ENCODE measurements at regions not wholly inside any gene's neighbourhood (a gene's known extent, or its start where the extent isn't known, plus 50 kb on each side); places are given as distances from the start of the nearest gene placed in this dataset.

- Histone ChIP-seq H3K4me1 (ENCODE audit: control insufficient read depth, insufficient read depth, low read length) (no peaks in the 10 kb centered on the region), H3K27me3 (ENCODE audit: control insufficient read depth in 1 of 2, insufficient read depth in 2 of 2, low read length in 2 of 2) (peaks cover 0 to 8% of the 10 kb centered on the region in 2 donors), H3K9me3 (ENCODE audit: control insufficient read depth in 2 of 2, low read length in 2 of 2) (no peaks in the 10 kb centered on the region), H3K36me3 (ENCODE audit: control insufficient read depth in 2 of 2, insufficient read depth in 2 of 2, low read length in 2 of 2) (no peaks in the 10 kb centered on the region), H3K27ac (ENCODE audit: low read length) (no peak overlapping the region), H3K9ac (ENCODE audit: low read length in 2 of 2) (no peak overlapping the region), H3K4me3 (ENCODE audit: low read length in 2 of 2) (no peak overlapping the region)
Measured at GRCh38 chr19:31104451-31104850, 244.8 kb downstream of the TSHZ3 start.

GRCh38 chr19:31103228-31103627 is 246.0 kb downstream of the TSHZ3 start:
- no peak overlapping the region for H3K27ac ChIP-seq (ENCODE audit: low read length)
- no peaks in the 10 kb centered on the region for H3K9me3 ChIP-seq (ENCODE audit: control insufficient read depth in 2 of 2, low read length in 2 of 2)
- H3K36me3 ChIP-seq (ENCODE audit: control insufficient read depth in 2 of 2, insufficient read depth in 2 of 2, low read length in 2 of 2): no peaks in the 10 kb centered on the region
- no peak overlapping the region for H3K9ac ChIP-seq (ENCODE audit: low read length in 2 of 2)
- H3K4me3 ChIP-seq (ENCODE audit: low read length in 2 of 2): no peak overlapping the region
- H3K4me1 ChIP-seq (ENCODE audit: control insufficient read depth, insufficient read depth, low read length): no peaks in the 10 kb centered on the region
- H3K27me3 ChIP-seq (ENCODE audit: control insufficient read depth in 1 of 2, insufficient read depth in 2 of 2, low read length in 2 of 2): peaks cover 0 to 5% of the 10 kb centered on the region in 2 donors

GRCh38 chr19:31102674-31103073 is 246.6 kb downstream of the TSHZ3 start:
- H3K27ac ChIP-seq (ENCODE audit: low read length): no peak overlapping the region
- no peak overlapping the region for H3K4me3 ChIP-seq (ENCODE audit: low read length in 2 of 2)
- no peaks in the 10 kb centered on the region for H3K4me1 ChIP-seq (ENCODE audit: control insufficient read depth, insufficient read depth, low read length)
- H3K9me3 ChIP-seq (ENCODE audit: control insufficient read depth in 2 of 2, low read length in 2 of 2): no peaks in the 10 kb centered on the region
- peaks cover 0 to 2% of the 10 kb centered on the region in 2 donors for H3K27me3 ChIP-seq (ENCODE audit: control insufficient read depth in 1 of 2, insufficient read depth in 2 of 2, low read length in 2 of 2)
- H3K9ac ChIP-seq (ENCODE audit: low read length in 2 of 2): no peak overlapping the region
- H3K36me3 ChIP-seq (ENCODE audit: control insufficient read depth in 2 of 2, insufficient read depth in 2 of 2, low read length in 2 of 2): no peaks in the 10 kb centered on the region

GRCh38 chr19:31100981-31101380 is 248.3 kb downstream of the TSHZ3 start:
- Histone ChIP-seq H3K4me3 (ENCODE audit: low read length in 2 of 2) (no peak overlapping the region), H3K4me1 (ENCODE audit: control insufficient read depth, insufficient read depth, low read length) (no peaks in the 10 kb centered on the region), H3K36me3 (ENCODE audit: control insufficient read depth in 2 of 2, insufficient read depth in 2 of 2, low read length in 2 of 2) (no peaks in the 10 kb centered on the region), H3K9me3 (ENCODE audit: control insufficient read depth in 2 of 2, low read length in 2 of 2) (no peaks in the 10 kb centered on the region), H3K9ac (ENCODE audit: low read length in 2 of 2) (no peak overlapping the region), H3K27me3 (ENCODE audit: control insufficient read depth in 1 of 2, insufficient read depth in 2 of 2, low read length in 2 of 2) (peaks cover 0 to 2% of the 10 kb centered on the region in 2 donors), H3K27ac (ENCODE audit: low read length) (no peak overlapping the region)

GRCh38 chr19:31100206-31100590 is 249.0 kb downstream of the TSHZ3 start:
- Histone ChIP-seq H3K27me3 (ENCODE audit: control insufficient read depth in 1 of 2, insufficient read depth in 2 of 2, low read length in 2 of 2) (peaks cover 0 to 2% of the 10 kb centered on the region in 2 donors), H3K9ac (ENCODE audit: low read length in 2 of 2) (no peak overlapping the region), H3K4me3 (ENCODE audit: low read length in 2 of 2) (no peak overlapping the region), H3K36me3 (ENCODE audit: control insufficient read depth in 2 of 2, insufficient read depth in 2 of 2, low read length in 2 of 2) (no peaks in the 10 kb centered on the region), H3K9me3 (ENCODE audit: control insufficient read depth in 2 of 2, low read length in 2 of 2) (no peaks in the 10 kb centered on the region), H3K4me1 (ENCODE audit: control insufficient read depth, insufficient read depth, low read length) (no peaks in the 10 kb centered on the region), H3K27ac (ENCODE audit: low read length) (no peak overlapping the region)

- Histone ChIP-seq H3K9ac (ENCODE audit: low read length in 2 of 2) (no peak overlapping the region), H3K27me3 (ENCODE audit: control insufficient read depth in 1 of 2, insufficient read depth in 2 of 2, low read length in 2 of 2) (peaks cover 0 to 2% of the 10 kb centered on the region in 2 donors), H3K36me3 (ENCODE audit: control insufficient read depth in 2 of 2, insufficient read depth in 2 of 2, low read length in 2 of 2) (no peaks in the 10 kb centered on the region), H3K27ac (ENCODE audit: low read length) (no peak overlapping the region), H3K4me3 (ENCODE audit: low read length in 2 of 2) (no peak overlapping the region), H3K9me3 (ENCODE audit: control insufficient read depth in 2 of 2, low read length in 2 of 2) (no peaks in the 10 kb centered on the region), H3K4me1 (ENCODE audit: control insufficient read depth, insufficient read depth, low read length) (no peaks in the 10 kb centered on the region)
Measured at GRCh38 chr19:31099515-31100205, 249.6 kb downstream of the TSHZ3 start.

GRCh38 chr19:31098836-31099235 is 250.4 kb downstream of the TSHZ3 start:
- Histone ChIP-seq H3K9me3 (ENCODE audit: control insufficient read depth in 2 of 2, low read length in 2 of 2) (no peaks in the 10 kb centered on the region), H3K4me3 (ENCODE audit: low read length in 2 of 2) (no peak overlapping the region), H3K27ac (ENCODE audit: low read length) (no peak overlapping the region), H3K36me3 (ENCODE audit: control insufficient read depth in 2 of 2, insufficient read depth in 2 of 2, low read length in 2 of 2) (no peaks in the 10 kb centered on the region), H3K9ac (ENCODE audit: low read length in 2 of 2) (no peak overlapping the region), H3K27me3 (ENCODE audit: control insufficient read depth in 1 of 2, insufficient read depth in 2 of 2, low read length in 2 of 2) (no peaks in the 10 kb centered on the region), H3K4me1 (ENCODE audit: control insufficient read depth, insufficient read depth, low read length) (no peaks in the 10 kb centered on the region)

GRCh38 chr19:31096935-31097545 is 252.2 kb downstream of the TSHZ3 start:
- H3K36me3 ChIP-seq (ENCODE audit: control insufficient read depth in 2 of 2, insufficient read depth in 2 of 2, low read length in 2 of 2): no peaks in the 10 kb centered on the region
- H3K4me3 ChIP-seq (ENCODE audit: low read length in 2 of 2): no peak overlapping the region
- no peaks in the 10 kb centered on the region for H3K9me3 ChIP-seq (ENCODE audit: control insufficient read depth in 2 of 2, low read length in 2 of 2)
- no peak overlapping the region for H3K27ac ChIP-seq (ENCODE audit: low read length)
- H3K27me3 ChIP-seq (ENCODE audit: control insufficient read depth in 1 of 2, insufficient read depth in 2 of 2, low read length in 2 of 2): no peaks in the 10 kb centered on the region
- H3K4me1 ChIP-seq (ENCODE audit: control insufficient read depth, insufficient read depth, low read length): no peaks in the 10 kb centered on the region
- H3K9ac ChIP-seq (ENCODE audit: low read length in 2 of 2): no peak overlapping the region

DNA sequence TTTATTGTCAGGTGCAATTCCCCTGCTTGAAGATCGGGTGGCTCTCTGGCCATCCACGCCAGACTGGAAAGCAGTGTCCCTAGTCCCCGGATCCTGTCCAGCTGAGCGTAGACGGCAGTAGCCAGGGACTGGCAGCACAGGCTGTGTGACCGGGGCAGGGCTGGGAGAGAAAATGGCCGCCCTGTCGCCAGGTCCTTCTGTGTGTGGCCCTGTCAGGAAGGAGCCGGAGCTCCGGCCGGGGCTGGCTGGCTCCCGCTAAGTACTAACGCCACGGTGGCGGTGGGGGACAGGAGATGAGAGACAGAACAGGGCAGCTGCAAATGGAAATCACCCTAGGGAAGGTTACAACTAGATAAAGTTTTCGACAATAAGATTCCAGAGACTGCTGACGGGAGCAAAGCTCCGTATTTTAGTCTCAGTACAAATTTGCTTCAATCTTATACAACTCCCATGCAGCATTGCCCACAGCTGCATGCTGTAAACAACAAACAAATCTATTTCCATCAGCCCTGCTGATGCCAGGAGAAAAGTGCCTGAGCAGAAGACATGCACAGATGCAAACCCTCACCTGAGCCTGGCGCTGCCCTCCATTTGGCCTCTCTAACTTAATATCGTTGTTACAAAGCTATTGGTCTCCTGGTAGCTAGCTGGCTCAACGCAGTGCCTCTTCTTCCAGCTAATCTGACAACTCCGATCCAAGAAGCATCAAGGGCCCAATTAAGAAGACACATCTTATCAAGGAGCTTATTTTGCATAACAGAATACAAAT is 253.0 kb downstream of the TSHZ3 start:
- H3K27ac ChIP-seq (ENCODE audit: low read length): no peak overlapping the region
- H3K4me1 ChIP-seq (ENCODE audit: control insufficient read depth, insufficient read depth, low read length): no peaks in the 10 kb centered on the region
- no peak overlapping the region for H3K9ac ChIP-seq (ENCODE audit: low read length in 2 of 2)
- no peak overlapping the region for H3K4me3 ChIP-seq (ENCODE audit: low read length in 2 of 2)
- H3K27me3 ChIP-seq (ENCODE audit: control insufficient read depth in 1 of 2, insufficient read depth in 2 of 2, low read length in 2 of 2): no peaks in the 10 kb centered on the region
- no peaks in the 10 kb centered on the region for H3K9me3 ChIP-seq (ENCODE audit: control insufficient read depth in 2 of 2, low read length in 2 of 2)
- no peaks in the 10 kb centered on the region for H3K36me3 ChIP-seq (ENCODE audit: control insufficient read depth in 2 of 2, insufficient read depth in 2 of 2, low read length in 2 of 2)

- Histone ChIP-seq H3K4me1 (ENCODE audit: control insufficient read depth, insufficient read depth, low read length) (no peaks in the 10 kb centered on the region), H3K9me3 (ENCODE audit: control insufficient read depth in 2 of 2, low read length in 2 of 2) (no peaks in the 10 kb centered on the region), H3K27me3 (ENCODE audit: control insufficient read depth in 1 of 2, insufficient read depth in 2 of 2, low read length in 2 of 2) (no peaks in the 10 kb centered on the region), H3K36me3 (ENCODE audit: control insufficient read depth in 2 of 2, insufficient read depth in 2 of 2, low read length in 2 of 2) (no peaks in the 10 kb centered on the region), H3K4me3 (ENCODE audit: low read length in 2 of 2) (no peak overlapping the region), H3K9ac (ENCODE audit: low read length in 2 of 2) (no peak overlapping the region), H3K27ac (ENCODE audit: low read length) (no peak overlapping the region)
Measured at GRCh38 chr19:31095100-31095804, 254.0 kb downstream of the TSHZ3 start.

All from stomach smooth muscle (tissue), 2 donors.